Breast epithelium (tissue), 4 donors: ENCODE measurements at regions not wholly inside any gene's neighbourhood (a gene's known extent, or its start where the extent isn't known, plus 50 kb on each side); places are given as distances from the start of the nearest gene placed in this dataset.

Source experiments
- DNase-seq, 2 donors: peaks; one replicate each; pipeline ENCODE4 v3.0.0-alpha.2; 2019; ENCODE audit warnings: low spot score in 2 of 2
- H3K27ac ChIP-seq, 2 donors: fragments of 200-600 bp; sonication (generic) in 1 of 2; one replicate each; pipeline ENCODE4 v1.5.1; 2016 to 2019; ENCODE audit warnings: mild to moderate bottlenecking in 1 of 2
- H3K27me3 ChIP-seq, 2 donors: fragments of 200-600 bp; sonication (generic) in 1 of 2; one replicate each; pipeline versions ENCODE4 v1.5.1 to v1.6.0; 2017 to 2019; ENCODE audit warnings: control low read depth in 1 of 2, mild to moderate bottlenecking in 1 of 2
- H3K36me3 ChIP-seq: fragments of 200-600 bp; one replicate; pipeline ENCODE4 v1.5.1; 2019
- H3K4me1 ChIP-seq, 2 donors: fragments of 200-600 bp; sonication (generic); one replicate each; pipeline ENCODE4 v1.5.1; 2016 to 2019; ENCODE audit warnings: control low read depth in 1 of 2
- H3K4me3 ChIP-seq, 3 donors: fragments of 200-600 bp; sonication (generic); 1 replicate in 2 of 3; 2 replicates in 1 of 3; pipeline ENCODE4 v1.5.1; 2016 to 2019; ENCODE audit warnings: mild to moderate bottlenecking in 3 of 3, moderate library complexity in 2 of 3
- H3K9me3 ChIP-seq, 2 donors: fragments of 200-600 bp; sonication (generic) in 1 of 2; one replicate each; pipeline ENCODE4 v1.5.1; 2016 to 2019; ENCODE audit warnings: control low read depth in 1 of 2
- POLR2A ChIP-seq: fragments of 450-650 bp; IDR thresholded peaks from one replicate; pipeline ENCODE4 v1.6.1; 2016; ENCODE audit warnings: antibody characterized with exemption, mild to moderate bottlenecking, moderate library complexity
- POLR2AphosphoS5 ChIP-seq, 3 donors: sonication (generic); formaldehyde crosslinking; IDR thresholded peaks; one replicate each; pipeline ENCODE4 v1.6.1; 2017; ENCODE audit warnings: antibody characterized with exemption in 3 of 3
- intact Hi-C: fragments of 100-400 bp; cut with DNase I; formaldehyde crosslinking; loops from one replicate; pipeline ENCODE4 v1.15.1; 2023; ENCODE audit warnings: low total_unique reads
- TF ChIP-seq, protein P1 (sequence below), 3 donors: fragments of 450-650 bp; IDR thresholded peaks; one replicate each; pipeline ENCODE4 v1.5.1; 2016 to 2017; ENCODE audit warnings: antibody characterized with exemption in 3 of 3, mild to moderate bottlenecking in 3 of 3, moderate library complexity in 3 of 3

DNA sequence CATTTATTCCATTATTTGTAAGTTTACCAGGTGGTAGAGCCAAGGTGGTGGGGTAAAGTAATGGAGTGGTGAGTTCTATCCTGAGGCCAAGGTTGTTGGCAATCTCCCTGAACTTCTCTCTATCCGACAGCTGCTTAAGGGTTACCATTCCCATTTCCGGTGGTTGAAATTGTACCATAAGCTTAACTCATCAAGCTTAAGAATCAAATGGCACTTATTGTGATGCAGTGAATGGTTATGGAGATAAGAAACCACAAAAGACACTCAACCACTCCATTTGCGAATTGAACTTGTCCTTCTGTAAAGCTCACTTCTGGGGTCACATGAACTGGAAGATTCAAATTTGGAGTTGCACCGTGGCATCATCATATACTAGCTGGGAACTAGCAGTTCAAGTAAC is 287.4 kb upstream of the SLCO3A1 start:
- intact Hi-C loops = no loop called here
- no peak for DNase-seq
- no peak overlapping the region for H3K27ac ChIP-seq
- H3K36me3 ChIP-seq = no peaks in the 10 kb centered on the region
- TF ChIP-seq, protein P1, sequence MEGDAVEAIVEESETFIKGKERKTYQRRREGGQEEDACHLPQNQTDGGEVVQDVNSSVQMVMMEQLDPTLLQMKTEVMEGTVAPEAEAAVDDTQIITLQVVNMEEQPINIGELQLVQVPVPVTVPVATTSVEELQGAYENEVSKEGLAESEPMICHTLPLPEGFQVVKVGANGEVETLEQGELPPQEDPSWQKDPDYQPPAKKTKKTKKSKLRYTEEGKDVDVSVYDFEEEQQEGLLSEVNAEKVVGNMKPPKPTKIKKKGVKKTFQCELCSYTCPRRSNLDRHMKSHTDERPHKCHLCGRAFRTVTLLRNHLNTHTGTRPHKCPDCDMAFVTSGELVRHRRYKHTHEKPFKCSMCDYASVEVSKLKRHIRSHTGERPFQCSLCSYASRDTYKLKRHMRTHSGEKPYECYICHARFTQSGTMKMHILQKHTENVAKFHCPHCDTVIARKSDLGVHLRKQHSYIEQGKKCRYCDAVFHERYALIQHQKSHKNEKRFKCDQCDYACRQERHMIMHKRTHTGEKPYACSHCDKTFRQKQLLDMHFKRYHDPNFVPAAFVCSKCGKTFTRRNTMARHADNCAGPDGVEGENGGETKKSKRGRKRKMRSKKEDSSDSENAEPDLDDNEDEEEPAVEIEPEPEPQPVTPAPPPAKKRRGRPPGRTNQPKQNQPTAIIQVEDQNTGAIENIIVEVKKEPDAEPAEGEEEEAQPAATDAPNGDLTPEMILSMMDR (IDR thresholded peaks at IDR 0.05) = no peak
- TF ChIP-seq POLR2AphosphoS5 (IDR thresholded peaks at IDR 0.05) = no peak
- TF ChIP-seq POLR2A = no peak
- no peaks in the 10 kb centered on the region for H3K4me1 ChIP-seq
- H3K27me3 ChIP-seq = no peaks in the 10 kb centered on the region
- H3K4me3 ChIP-seq = no peak overlapping the region
- no peaks in the 10 kb centered on the region for H3K9me3 ChIP-seq

GRCh38 chr15:91568036-91568435 is 285.5 kb upstream of the SLCO3A1 start:
- H3K4me1 ChIP-seq = no peaks in the 10 kb centered on the region
- no peaks in the 10 kb centered on the region for H3K36me3 ChIP-seq
- TF ChIP-seq POLR2A (no peak), POLR2AphosphoS5 (IDR thresholded peaks at IDR 0.05) (no peak)
- TF ChIP-seq, protein P1 (IDR thresholded peaks at IDR 0.05) = no peak
- no peaks in the 10 kb centered on the region for H3K9me3 ChIP-seq
- no peak for DNase-seq
- no peak overlapping the region for H3K27ac ChIP-seq
- H3K4me3 ChIP-seq = no peak overlapping the region
- intact Hi-C loops = no loop called here
- H3K27me3 ChIP-seq = no peaks in the 10 kb centered on the region

GRCh38 chr15:91572110-91572509 is 281.4 kb upstream of the SLCO3A1 start:
- TF ChIP-seq POLR2A = no peak
- no peak for TF ChIP-seq POLR2AphosphoS5 (IDR thresholded peaks at IDR 0.05)
- TF ChIP-seq, protein P1 (IDR thresholded peaks at IDR 0.05) = no peak
- intact Hi-C loops = no loop called here
- Histone ChIP-seq H3K4me1 (no peaks in the 10 kb centered on the region), H3K27me3 (no peaks in the 10 kb centered on the region), H3K9me3 (no peaks in the 10 kb centered on the region), H3K36me3 (no peaks in the 10 kb centered on the region), H3K4me3 (no peak overlapping the region), H3K27ac (peak overlapping the region; percentile 11 to 40)
- peak; percentile 28 to 53 for DNase-seq

GRCh38 chr15:91576096-91576495 is 277.4 kb upstream of the SLCO3A1 start:
- TF ChIP-seq POLR2A = no peak
- no peak for TF ChIP-seq POLR2AphosphoS5 (IDR thresholded peaks at IDR 0.05)
- TF ChIP-seq, protein P1 (IDR thresholded peaks at IDR 0.05) = no peak
- no peak overlapping the region for H3K4me3 ChIP-seq
- no peaks in the 10 kb centered on the region for H3K36me3 ChIP-seq
- no peaks in the 10 kb centered on the region for H3K9me3 ChIP-seq
- H3K27me3 ChIP-seq = no peaks in the 10 kb centered on the region
- no peaks in the 10 kb centered on the region for H3K4me1 ChIP-seq
- no peak overlapping the region for H3K27ac ChIP-seq
- intact Hi-C loops = no loop called here
- no peak for DNase-seq

DNA sequence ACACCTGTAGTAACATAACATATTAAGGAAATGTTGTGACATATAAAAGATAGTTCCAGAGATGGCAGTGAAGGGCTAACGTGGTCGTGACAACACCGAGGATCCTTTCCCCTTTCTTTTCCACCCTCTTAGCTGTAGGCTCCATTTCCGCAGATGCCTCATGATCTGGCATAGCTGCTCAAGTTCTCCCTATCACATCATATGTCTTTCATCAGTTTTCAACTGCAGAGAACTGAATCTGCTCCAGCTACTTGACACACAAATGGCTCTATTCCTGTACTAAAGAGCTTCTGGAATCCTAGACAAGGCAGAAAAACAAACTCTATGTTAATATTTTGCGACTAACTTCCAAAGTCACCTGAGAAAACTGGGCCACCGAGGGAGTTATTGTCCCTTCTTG is 275.0 kb upstream of the SLCO3A1 start:
- Histone ChIP-seq H3K36me3 (no peaks in the 10 kb centered on the region), H3K9me3 (no peaks in the 10 kb centered on the region), H3K27ac (no peak overlapping the region), H3K27me3 (no peaks in the 10 kb centered on the region), H3K4me3 (no peak overlapping the region), H3K4me1 (no peaks in the 10 kb centered on the region)
- TF ChIP-seq POLR2AphosphoS5 (IDR thresholded peaks at IDR 0.05) (no peak), POLR2A (no peak)
- TF ChIP-seq, protein P1 (IDR thresholded peaks at IDR 0.05) = no peak
- intact Hi-C loops = no loop called here
- DNase-seq = no peak
